AG09309 (cell line): ENCODE measurements at regions not wholly inside any gene's neighbourhood (a gene's known extent, or its start where the extent isn't known, plus 50 kb on each side); places are given as distances from the start of the nearest gene placed in this dataset.

Experiments used
- DNase-seq: peaks from one replicate; pipeline ENCODE4 v3.0.0-alpha.2; 2010; ENCODE audit warnings: low read depth
- H3K4me3 ChIP-seq: 2 replicates; pipeline ENCODE4 v1.5.1; 2011; ENCODE audit warnings: mild to moderate bottlenecking, low read depth, low read length, moderate library complexity; ENCODE audit not compliant: control insufficient read depth
- CTCF ChIP-seq: IDR thresholded peaks from 2 replicates; pipeline ENCODE4 v1.5.1; 2011; ENCODE audit warnings: mild to moderate bottlenecking, low read depth, low read length, inconsistent platforms; ENCODE audit not compliant: insufficient read depth, control insufficient read depth; ENCODE audit errors: missing control alignments

- DNase-seq: no peak
- H3K4me3 ChIP-seq: no peak overlapping the region
- no peak for TF ChIP-seq CTCF
These were observed 62.4 kb upstream of the C10orf90 start for GRCh38 chr10:126732868-126733267.

- no peak overlapping the region for H3K4me3 ChIP-seq
- no peak for TF ChIP-seq CTCF
- DNase-seq: peak; percentile 11
These were observed 63.5 kb upstream of the C10orf90 start for GRCh38 chr10:126734015-126734414.

GRCh38 chr10:126734967-126735366 is 64.5 kb upstream of the C10orf90 start:
- H3K4me3 ChIP-seq: no peak overlapping the region
- TF ChIP-seq CTCF: no peak
- no peak for DNase-seq

GRCh38 chr10:126736142-126736541 is 65.6 kb upstream of the C10orf90 start:
- no peak for TF ChIP-seq CTCF
- DNase-seq: no peak
- no peak overlapping the region for H3K4me3 ChIP-seq

- no peak for DNase-seq
- no peak for TF ChIP-seq CTCF
- no peak overlapping the region for H3K4me3 ChIP-seq
These were observed 66.2 kb upstream of the C10orf90 start for GRCh38 chr10:126736727-126737126.

- no peak for DNase-seq
- no peak overlapping the region for H3K4me3 ChIP-seq
- no peak for TF ChIP-seq CTCF
These were observed 67.5 kb upstream of the C10orf90 start for GRCh38 chr10:126738001-126738400.

GRCh38 chr10:126744571-126744970 is 74.1 kb upstream of the C10orf90 start:
- H3K4me3 ChIP-seq: no peak overlapping the region
- DNase-seq: no peak
- TF ChIP-seq CTCF: no peak
